ENCODE measurements at regions not wholly inside any gene's neighbourhood (a gene's known extent, or its start where the extent isn't known, plus 50 kb on each side); places are given as distances from the start of the nearest gene placed in this dataset.

- Histone ChIP-seq H3K27me3 (ENCODE audit: control insufficient read depth, insufficient read depth, low read length) (no peaks in the 10 kb centered on the region), H3K4me3 (ENCODE audit: low read depth, low read length) (no peak overlapping the region), H3K36me3 (ENCODE audit: control insufficient read depth, insufficient read depth, low read length) (no peaks in the 10 kb centered on the region)
- ChIA-PET POLR2A (no interaction called here), CTCF (no interaction called here)
- no peak for TF ChIP-seq CTCF (IDR thresholded peaks at IDR 0.05; ENCODE audit: insufficient read depth, low read depth, low read length)
- no peak for DNase-seq (ENCODE audit: low read depth)
Observed at GRCh38 chr6:66340736-66341135, 633.7 kb upstream of the EYS start.

DNA sequence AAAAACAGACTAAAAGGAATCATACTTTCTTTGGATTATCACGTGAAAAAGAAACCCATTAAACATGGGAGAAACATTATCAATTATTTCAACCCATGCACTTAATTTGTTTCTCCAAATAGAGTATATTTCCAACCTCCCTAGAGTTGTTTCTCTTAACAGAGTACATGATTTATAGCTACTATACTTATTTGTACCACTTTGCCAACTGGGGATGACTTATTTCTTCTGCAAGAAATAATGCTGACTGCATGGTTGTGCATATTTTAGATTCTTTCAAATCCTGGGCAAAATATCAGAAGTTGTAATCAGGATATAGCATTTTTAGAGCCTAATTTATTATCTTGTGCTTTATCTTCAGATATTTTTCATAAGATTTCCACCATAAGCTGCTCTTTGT, 629.1 kb upstream of the EYS start:
- POLR2A ChIA-PET, result no interaction called here
- DNase-seq (ENCODE audit: low read depth), result no peak
- CTCF ChIA-PET, result no interaction called here
- Histone ChIP-seq H3K36me3 (ENCODE audit: control insufficient read depth, insufficient read depth, low read length) (no peaks in the 10 kb centered on the region), H3K27me3 (ENCODE audit: control insufficient read depth, insufficient read depth, low read length) (no peaks in the 10 kb centered on the region), H3K4me3 (ENCODE audit: low read depth, low read length) (no peak overlapping the region)
- TF ChIP-seq CTCF (IDR thresholded peaks at IDR 0.05; ENCODE audit: insufficient read depth, low read depth, low read length), result no peak

- ChIA-PET POLR2A (no interaction called here), CTCF (no interaction called here)
- DNase-seq (ENCODE audit: low read depth), result no peak
- no peaks in the 10 kb centered on the region for H3K36me3 ChIP-seq (ENCODE audit: control insufficient read depth, insufficient read depth, low read length)
- TF ChIP-seq CTCF (IDR thresholded peaks at IDR 0.05; ENCODE audit: insufficient read depth, low read depth, low read length), result no peak
- H3K27me3 ChIP-seq (ENCODE audit: control insufficient read depth, insufficient read depth, low read length), result no peaks in the 10 kb centered on the region
- H3K4me3 ChIP-seq (ENCODE audit: low read depth, low read length), result no peak overlapping the region
Observed at GRCh38 chr6:66328200-66328599, 621.2 kb upstream of the EYS start.

- Histone ChIP-seq H3K36me3 (ENCODE audit: control insufficient read depth, insufficient read depth, low read length) (no peaks in the 10 kb centered on the region), H3K4me3 (ENCODE audit: low read depth, low read length) (no peak overlapping the region), H3K27me3 (ENCODE audit: control insufficient read depth, insufficient read depth, low read length) (no peaks in the 10 kb centered on the region)
- no peak for TF ChIP-seq CTCF (IDR thresholded peaks at IDR 0.05; ENCODE audit: insufficient read depth, low read depth, low read length)
- CTCF ChIA-PET, result no interaction called here
- DNase-seq (ENCODE audit: low read depth), result no peak
- POLR2A ChIA-PET, result no interaction called here
Observed at GRCh38 chr6:66326228-66326627, 619.2 kb upstream of the EYS start.

DNA sequence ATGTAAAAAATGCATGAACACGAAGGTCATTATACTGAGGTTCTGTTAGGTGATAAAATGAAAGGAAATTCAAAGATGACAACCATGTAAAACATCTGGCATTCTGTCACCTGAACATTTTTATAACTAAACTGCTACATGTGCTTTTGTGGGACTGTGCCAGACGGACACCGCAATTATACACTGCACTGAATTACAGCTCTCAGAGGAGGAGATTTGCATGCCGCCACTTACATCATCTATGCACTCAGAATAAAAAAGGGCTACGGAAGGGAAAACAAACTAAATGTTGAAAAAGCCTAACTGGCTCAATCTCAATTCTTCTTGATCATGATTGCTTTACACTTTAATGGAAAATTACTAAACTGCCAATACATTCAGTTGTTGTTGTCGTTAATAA, 614.0 kb upstream of the EYS start:
- no peak for DNase-seq (ENCODE audit: low read depth)
- no peaks in the 10 kb centered on the region for H3K36me3 ChIP-seq (ENCODE audit: control insufficient read depth, insufficient read depth, low read length)
- no peaks in the 10 kb centered on the region for H3K27me3 ChIP-seq (ENCODE audit: control insufficient read depth, insufficient read depth, low read length)
- CTCF ChIA-PET, result no interaction called here
- no peak overlapping the region for H3K4me3 ChIP-seq (ENCODE audit: low read depth, low read length)
- no peak for TF ChIP-seq CTCF (IDR thresholded peaks at IDR 0.05; ENCODE audit: insufficient read depth, low read depth, low read length)
- POLR2A ChIA-PET, result no interaction called here
